ENCODE measurements at regions not wholly inside any gene's neighbourhood (a gene's known extent, or its start where the extent isn't known, plus 50 kb on each side); places are given as distances from the start of the nearest gene placed in this dataset.

GRCh38 chr18:6613581-6613980 is 115.9 kb upstream of the ARHGAP28 start:
- Histone ChIP-seq H3K9me1 (ENCODE audit: control insufficient read depth, extremely low read depth, insufficient read depth, low read length) (no peaks in the 10 kb centered on the region), H3K79me2 (ENCODE audit: control insufficient read depth, insufficient read depth, low read length) (no peaks in the 10 kb centered on the region), H3K27ac (ENCODE audit: control insufficient read depth, insufficient read depth, low read length) (no peak overlapping the region), H3K4me2 (ENCODE audit: control insufficient read depth, extremely low read depth, insufficient read depth, low read depth, low read length) (no peak overlapping the region), H3K4me1 (ENCODE audit: control insufficient read depth, extremely low read depth, insufficient read depth, low read length) (peaks cover 17% of the 10 kb centered on the region), H3K36me3 (ENCODE audit: control insufficient read depth in 2 of 2, extremely low read depth in 1 of 2, insufficient read depth in 2 of 2, low read length in 2 of 2) (no peaks in the 10 kb centered on the region), H2AFZ (ENCODE audit: control insufficient read depth, low read length) (no peak overlapping the region), H3K4me3 (ENCODE audit: control insufficient read depth in 2 of 3, extremely low read depth in 1 of 3, insufficient read depth in 2 of 3, low read depth in 1 of 3, low read length in 3 of 3) (no peak overlapping the region), H3K9ac (ENCODE audit: control insufficient read depth, extremely low read depth, insufficient read depth, low read length) (no peak overlapping the region), H3K27me3 (ENCODE audit: control insufficient read depth, extremely low read depth, insufficient read depth, low read length) (no peaks in the 10 kb centered on the region), H4K20me1 (ENCODE audit: control insufficient read depth, extremely low read depth, insufficient read depth, low read length) (no peaks in the 10 kb centered on the region), H3K9me3 (ENCODE audit: control insufficient read depth, low read depth, low read length) (no peaks in the 10 kb centered on the region)
- dilution Hi-C loops (cut with MboI; ENCODE audit: extremely low pct_ligation_motif_present, low sequenced_read_pairs): no loop called here
- TF ChIP-seq CTCF (optimal IDR thresholded peaks at IDR 0.05 in 1 of 3, IDR thresholded peaks at IDR 0.05 in 1 of 3, conservative IDR thresholded peaks at IDR 0.05 in 1 of 3; ENCODE audit: extremely low read depth in 1 of 3, insufficient read depth in 2 of 3, low read length in 3 of 3) (no peak), EZH2 (IDR thresholded peaks at IDR 0.05; ENCODE audit: low read length) (no peak)
- DNase-seq (ENCODE audit: low read depth, low spot score) (no peak), FAIRE-seq (no peak)

- dilution Hi-C loops (cut with MboI; ENCODE audit: extremely low pct_ligation_motif_present, low sequenced_read_pairs): no loop called here
- Histone ChIP-seq H3K27ac (ENCODE audit: control insufficient read depth, insufficient read depth, low read length) (no peak overlapping the region), H2AFZ (ENCODE audit: control insufficient read depth, low read length) (no peak overlapping the region), H3K9ac (ENCODE audit: control insufficient read depth, extremely low read depth, insufficient read depth, low read length) (no peak overlapping the region), H3K4me1 (ENCODE audit: control insufficient read depth, extremely low read depth, insufficient read depth, low read length) (peaks cover 16% of the 10 kb centered on the region), H3K36me3 (ENCODE audit: control insufficient read depth in 2 of 2, extremely low read depth in 1 of 2, insufficient read depth in 2 of 2, low read length in 2 of 2) (no peaks in the 10 kb centered on the region), H3K4me3 (ENCODE audit: control insufficient read depth in 2 of 3, extremely low read depth in 1 of 3, insufficient read depth in 2 of 3, low read depth in 1 of 3, low read length in 3 of 3) (no peak overlapping the region), H4K20me1 (ENCODE audit: control insufficient read depth, extremely low read depth, insufficient read depth, low read length) (no peaks in the 10 kb centered on the region), H3K9me3 (ENCODE audit: control insufficient read depth, low read depth, low read length) (no peaks in the 10 kb centered on the region), H3K9me1 (ENCODE audit: control insufficient read depth, extremely low read depth, insufficient read depth, low read length) (no peaks in the 10 kb centered on the region), H3K79me2 (ENCODE audit: control insufficient read depth, insufficient read depth, low read length) (no peaks in the 10 kb centered on the region), H3K4me2 (ENCODE audit: control insufficient read depth, extremely low read depth, insufficient read depth, low read depth, low read length) (peak overlapping the region; percentile 2), H3K27me3 (ENCODE audit: control insufficient read depth, extremely low read depth, insufficient read depth, low read length) (no peaks in the 10 kb centered on the region)
- DNase-seq (ENCODE audit: low read depth, low spot score): no peak
- no peak for TF ChIP-seq CTCF (optimal IDR thresholded peaks at IDR 0.05 in 1 of 3, IDR thresholded peaks at IDR 0.05 in 1 of 3, conservative IDR thresholded peaks at IDR 0.05 in 1 of 3; ENCODE audit: extremely low read depth in 1 of 3, insufficient read depth in 2 of 3, low read length in 3 of 3)
- no peak for TF ChIP-seq EZH2 (IDR thresholded peaks at IDR 0.05; ENCODE audit: low read length)
- peak; percentile 78 for FAIRE-seq
Observed at GRCh38 chr18:6614952-6615351, 114.6 kb upstream of the ARHGAP28 start.
